Caco-2 (cell line): ENCODE measurements at regions not wholly inside any gene's neighbourhood (a gene's known extent, or its start where the extent isn't known, plus 50 kb on each side); places are given as distances from the start of the nearest gene placed in this dataset.

Source experiments
- BruUV-seq: library from RNA; stranded (reverse); fragments of 400-500 nt; replicated peaks from 2 replicates; lab custom pipeline; 2021; lab: Mats Ljungman, UMichigan
- CTCF ChIA-PET: fragments of 300-600 bp; sonication (Branson Sonifier 250); formaldehyde crosslinking; loops from one replicate; lab custom pipeline; 2022; ENCODE audit warnings: antibody characterized with exemption; lab: Charles Lee
- POLR2A ChIA-PET: fragments of 300-600 bp; sonication (Branson Sonifier 250); formaldehyde crosslinking; loops from one replicate; lab custom pipeline; 2022; ENCODE audit warnings: antibody characterized with exemption; lab: Charles Lee
- DNase-seq, 2 experiments: peaks; one replicate each; pipeline versions ENCODE4 v3.0.0 to v3.0.0-alpha.2; 2020 to 2022
- H3K27me3 ChIP-seq: replicated peaks from 2 replicates; pipeline ENCODE4 v1.6.0; 2011; ENCODE audit warnings: low read length; ENCODE audit not compliant: control insufficient read depth, insufficient read depth
- H3K36me3 ChIP-seq: 2 replicates; pipeline ENCODE4 v1.5.1; 2011; ENCODE audit warnings: low read length; ENCODE audit not compliant: control insufficient read depth, insufficient read depth
- H3K4me1 ChIP-seq: fragments of 250-450 bp; sonication (Bioruptor Pico); 2 replicates; pipeline ENCODE4 v1.5.1; 2020; ENCODE audit warnings: mild to moderate bottlenecking
- H3K4me3 ChIP-seq: 2 replicates; pipeline ENCODE4 v1.5.1; 2011; ENCODE audit warnings: low read depth, mild to moderate bottlenecking, control low read depth, low read length
- H3K9me3 ChIP-seq: fragments of 250-450 bp; sonication (Bioruptor Pico); 2 replicates; pipeline ENCODE4 v1.5.1; 2020; ENCODE audit warnings: mild to moderate bottlenecking, moderate library complexity
- H3K27ac Mint-ChIP-seq: one replicate; pipeline ENCODE4 v1.8.0; 2022; ENCODE audit warnings: mixed read lengths; ENCODE audit not compliant: unreplicated experiment
- H3K27me3 Mint-ChIP-seq: one replicate; pipeline ENCODE4 v1.8.0; 2022; ENCODE audit warnings: mixed read lengths; ENCODE audit not compliant: insufficient read depth, unreplicated experiment
- H3K36me3 Mint-ChIP-seq: one replicate; pipeline ENCODE4 v1.8.0; 2022; ENCODE audit warnings: mild to moderate bottlenecking, mixed read lengths; ENCODE audit not compliant: insufficient read depth, unreplicated experiment
- H3K4me1 Mint-ChIP-seq: one replicate; pipeline ENCODE4 v1.8.0; 2022; ENCODE audit warnings: low read depth, mixed read lengths; ENCODE audit not compliant: unreplicated experiment
- H3K4me3 Mint-ChIP-seq: one replicate; pipeline ENCODE4 v1.8.0; 2022; ENCODE audit warnings: mild to moderate bottlenecking, moderate library complexity, mixed read lengths; ENCODE audit not compliant: unreplicated experiment
- H3K9me3 Mint-ChIP-seq: one replicate; pipeline ENCODE4 v1.8.0; 2022; ENCODE audit warnings: mixed read lengths; ENCODE audit not compliant: unreplicated experiment
- intact Hi-C: fragments of 100-400 bp; cut with micrococcal nuclease; formaldehyde crosslinking; loops from one replicate; pipeline ENCODE4 v1.10.0; 2022; ENCODE audit not compliant: unreplicated experiment
- TF ChIP-seq, protein P1 (sequence below), 2 experiments: fragments of 200-600 bp in 1 of 2; IDR thresholded peaks; 1 replicate in 1 of 2; 2 replicates in 1 of 2; pipeline versions ENCODE4 v1.5.1 to v1.8.0; 2011 to 2022; ENCODE audit warnings: antibody characterized with exemption in 1 of 2, control low read depth in 1 of 2, inconsistent platforms in 1 of 2, low read depth in 1 of 2, low read length in 1 of 2, mild to moderate bottlenecking in 1 of 2, moderate library complexity in 1 of 2; ENCODE audit not compliant: insufficient read depth in 1 of 2, severe bottlenecking in 1 of 2, unreplicated experiment in 1 of 2

DNA sequence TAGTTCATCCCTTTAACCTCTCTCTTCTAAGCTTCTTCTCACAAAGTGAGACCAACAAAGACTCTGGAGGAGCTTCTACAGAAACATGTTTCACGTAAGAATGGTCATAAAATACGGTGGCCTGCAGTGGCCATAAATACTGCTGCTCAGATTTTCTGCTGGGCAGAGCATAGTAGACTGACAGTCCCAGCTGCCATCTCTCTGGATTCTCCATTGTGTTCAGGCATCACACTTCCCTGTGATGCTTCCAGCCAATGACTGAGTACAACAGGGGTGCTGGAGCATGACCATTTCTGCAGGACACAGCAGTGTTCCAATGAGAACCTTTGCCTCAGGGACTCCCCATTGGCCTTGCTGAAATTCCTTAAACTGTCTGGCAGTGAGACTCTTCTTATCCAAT, 392.6 kb downstream of the MMUT start:
- H3K27me3 ChIP-seq, result no peaks in the 10 kb centered on the region
- H3K4me3 ChIP-seq, result no peak overlapping the region
- Mint-ChIP-seq H3K9me3 (no peaks in the 10 kb centered on the region), H3K27ac (no peak overlapping the region), H3K4me3 (no peak overlapping the region), H3K27me3 (no peaks in the 10 kb centered on the region), H3K36me3 (no peaks in the 10 kb centered on the region), H3K4me1 (no peaks in the 10 kb centered on the region)
- TF ChIP-seq, protein P1, sequence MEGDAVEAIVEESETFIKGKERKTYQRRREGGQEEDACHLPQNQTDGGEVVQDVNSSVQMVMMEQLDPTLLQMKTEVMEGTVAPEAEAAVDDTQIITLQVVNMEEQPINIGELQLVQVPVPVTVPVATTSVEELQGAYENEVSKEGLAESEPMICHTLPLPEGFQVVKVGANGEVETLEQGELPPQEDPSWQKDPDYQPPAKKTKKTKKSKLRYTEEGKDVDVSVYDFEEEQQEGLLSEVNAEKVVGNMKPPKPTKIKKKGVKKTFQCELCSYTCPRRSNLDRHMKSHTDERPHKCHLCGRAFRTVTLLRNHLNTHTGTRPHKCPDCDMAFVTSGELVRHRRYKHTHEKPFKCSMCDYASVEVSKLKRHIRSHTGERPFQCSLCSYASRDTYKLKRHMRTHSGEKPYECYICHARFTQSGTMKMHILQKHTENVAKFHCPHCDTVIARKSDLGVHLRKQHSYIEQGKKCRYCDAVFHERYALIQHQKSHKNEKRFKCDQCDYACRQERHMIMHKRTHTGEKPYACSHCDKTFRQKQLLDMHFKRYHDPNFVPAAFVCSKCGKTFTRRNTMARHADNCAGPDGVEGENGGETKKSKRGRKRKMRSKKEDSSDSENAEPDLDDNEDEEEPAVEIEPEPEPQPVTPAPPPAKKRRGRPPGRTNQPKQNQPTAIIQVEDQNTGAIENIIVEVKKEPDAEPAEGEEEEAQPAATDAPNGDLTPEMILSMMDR (IDR thresholded peaks at IDR 0.05; ENCODE audit: insufficient read depth in 1 of 2, low read depth in 1 of 2, low read length in 1 of 2, severe bottlenecking in 1 of 2, unreplicated experiment in 1 of 2), result no peak
- no peaks in the 10 kb centered on the region for H3K36me3 ChIP-seq
- CTCF ChIA-PET, result no interaction called here
- no TSS peak for BruUV-seq
- DNase-seq, result no peak
- H3K9me3 ChIP-seq, result no peaks in the 10 kb centered on the region
- POLR2A ChIA-PET, result no interaction called here
- H3K4me1 ChIP-seq, result no peaks in the 10 kb centered on the region
- intact Hi-C loops, result no loop called here

DNA sequence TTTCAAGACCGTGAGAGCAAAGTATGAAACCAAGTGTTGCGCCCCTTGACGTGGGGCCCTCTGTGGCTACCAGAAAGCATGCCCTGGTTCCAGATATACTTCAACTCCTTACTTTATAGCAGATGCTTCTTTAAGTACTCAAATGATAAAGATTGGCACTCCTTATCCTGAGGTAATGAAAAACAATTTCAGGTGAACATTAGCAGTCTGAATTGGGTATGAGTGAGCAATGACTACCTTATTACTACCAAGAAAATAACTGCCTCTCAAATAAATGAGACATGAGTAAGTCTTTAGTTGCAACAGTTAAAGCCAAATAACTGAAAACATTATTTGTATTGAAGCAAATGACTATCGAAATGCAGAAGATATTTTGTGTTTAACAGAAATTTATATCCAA, 408.7 kb downstream of the MMUT start:
- Histone ChIP-seq H3K9me3 (no peaks in the 10 kb centered on the region), H3K4me3 (no peak overlapping the region), H3K36me3 (no peaks in the 10 kb centered on the region), H3K4me1 (no peaks in the 10 kb centered on the region), H3K27me3 (no peaks in the 10 kb centered on the region)
- no peak overlapping the region for H3K27ac Mint-ChIP-seq
- no peaks in the 10 kb centered on the region for H3K36me3 Mint-ChIP-seq
- TF ChIP-seq, protein P1 (IDR thresholded peaks at IDR 0.05; ENCODE audit: insufficient read depth in 1 of 2, low read depth in 1 of 2, low read length in 1 of 2, severe bottlenecking in 1 of 2, unreplicated experiment in 1 of 2), result no peak
- CTCF ChIA-PET, result no interaction called here
- H3K9me3 Mint-ChIP-seq, result no peaks in the 10 kb centered on the region
- H3K27me3 Mint-ChIP-seq, result no peaks in the 10 kb centered on the region
- DNase-seq, result no peak
- no peak overlapping the region for H3K4me3 Mint-ChIP-seq
- POLR2A ChIA-PET, result no interaction called here
- BruUV-seq, result no TSS peak
- intact Hi-C loops, result no loop called here
- no peaks in the 10 kb centered on the region for H3K4me1 Mint-ChIP-seq

DNA sequence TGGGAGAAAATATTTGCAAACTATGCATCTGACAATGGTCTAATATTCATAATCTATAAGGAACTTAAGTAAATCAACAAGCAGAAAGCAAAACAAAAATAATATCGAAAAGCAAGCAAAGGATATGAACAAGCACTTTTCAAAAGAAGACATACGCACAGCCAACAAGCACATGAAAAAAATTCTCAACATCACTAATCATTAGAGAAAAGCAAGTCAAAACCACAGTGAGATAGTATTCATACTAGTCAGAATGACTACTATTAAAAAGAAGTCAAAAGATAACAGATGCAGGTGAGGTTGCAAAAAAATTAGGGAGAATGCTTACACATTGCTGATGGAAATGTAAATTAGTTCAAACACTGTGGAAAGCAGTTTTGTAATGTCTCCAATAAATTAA, 410.2 kb downstream of the MMUT start:
- no peak overlapping the region for H3K4me3 Mint-ChIP-seq

More for the DNA sequence above, 410.2 kb downstream of the MMUT start:
- no peak for DNase-seq
- intact Hi-C loops, result no loop called here
- H3K9me3 Mint-ChIP-seq, result no peaks in the 10 kb centered on the region
- no TSS peak for BruUV-seq
- Histone ChIP-seq H3K4me1 (no peaks in the 10 kb centered on the region), H3K27me3 (no peaks in the 10 kb centered on the region), H3K36me3 (no peaks in the 10 kb centered on the region), H3K4me3 (no peak overlapping the region), H3K9me3 (no peaks in the 10 kb centered on the region)
- no peaks in the 10 kb centered on the region for H3K4me1 Mint-ChIP-seq
- no peak overlapping the region for H3K27ac Mint-ChIP-seq
- POLR2A ChIA-PET, result no interaction called here
- CTCF ChIA-PET, result no interaction called here
- TF ChIP-seq, protein P1 (IDR thresholded peaks at IDR 0.05; ENCODE audit: insufficient read depth in 1 of 2, low read depth in 1 of 2, low read length in 1 of 2, severe bottlenecking in 1 of 2, unreplicated experiment in 1 of 2), result no peak
- H3K27me3 Mint-ChIP-seq, result no peaks in the 10 kb centered on the region
- H3K36me3 Mint-ChIP-seq, result no peaks in the 10 kb centered on the region
